Breast epithelium (tissue), 3 donors: ENCODE measurements at regions not wholly inside any gene's neighbourhood (a gene's known extent, or its start where the extent isn't known, plus 50 kb on each side); places are given as distances from the start of the nearest gene placed in this dataset.

ENCODE experiments used
- POLR2A ChIP-seq: fragments of 450-650 bp; IDR thresholded peaks from one replicate; pipeline ENCODE4 v1.6.1; 2016; ENCODE audit warnings: antibody characterized with exemption, mild to moderate bottlenecking, moderate library complexity
- TF ChIP-seq, protein P1 (sequence below), 3 donors: fragments of 450-650 bp; IDR thresholded peaks; one replicate each; pipeline ENCODE4 v1.5.1; 2016 to 2017; ENCODE audit warnings: antibody characterized with exemption in 3 of 3, mild to moderate bottlenecking in 3 of 3, moderate library complexity in 3 of 3

DNA sequence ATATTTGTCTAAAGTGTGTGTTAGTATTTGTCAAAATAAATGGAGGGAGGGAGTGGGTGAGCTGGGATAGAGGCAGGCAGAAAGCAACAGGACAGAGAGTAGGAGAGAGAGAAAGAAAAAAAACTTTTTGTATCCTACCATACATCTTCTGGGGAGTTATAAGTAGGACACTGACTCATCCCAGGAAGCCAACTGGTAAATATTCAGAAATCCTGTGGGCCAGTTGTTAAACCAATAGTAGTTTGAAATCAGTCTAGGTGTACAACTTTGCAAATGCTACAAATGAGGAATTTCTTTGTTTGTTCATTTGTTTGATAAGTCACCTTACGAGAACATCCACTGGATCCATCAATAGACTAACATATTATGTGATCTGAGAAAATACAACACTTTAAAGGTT, 980.9 kb downstream of the GATA3 start:
- TF ChIP-seq POLR2A = no peak
- TF ChIP-seq, protein P1, sequence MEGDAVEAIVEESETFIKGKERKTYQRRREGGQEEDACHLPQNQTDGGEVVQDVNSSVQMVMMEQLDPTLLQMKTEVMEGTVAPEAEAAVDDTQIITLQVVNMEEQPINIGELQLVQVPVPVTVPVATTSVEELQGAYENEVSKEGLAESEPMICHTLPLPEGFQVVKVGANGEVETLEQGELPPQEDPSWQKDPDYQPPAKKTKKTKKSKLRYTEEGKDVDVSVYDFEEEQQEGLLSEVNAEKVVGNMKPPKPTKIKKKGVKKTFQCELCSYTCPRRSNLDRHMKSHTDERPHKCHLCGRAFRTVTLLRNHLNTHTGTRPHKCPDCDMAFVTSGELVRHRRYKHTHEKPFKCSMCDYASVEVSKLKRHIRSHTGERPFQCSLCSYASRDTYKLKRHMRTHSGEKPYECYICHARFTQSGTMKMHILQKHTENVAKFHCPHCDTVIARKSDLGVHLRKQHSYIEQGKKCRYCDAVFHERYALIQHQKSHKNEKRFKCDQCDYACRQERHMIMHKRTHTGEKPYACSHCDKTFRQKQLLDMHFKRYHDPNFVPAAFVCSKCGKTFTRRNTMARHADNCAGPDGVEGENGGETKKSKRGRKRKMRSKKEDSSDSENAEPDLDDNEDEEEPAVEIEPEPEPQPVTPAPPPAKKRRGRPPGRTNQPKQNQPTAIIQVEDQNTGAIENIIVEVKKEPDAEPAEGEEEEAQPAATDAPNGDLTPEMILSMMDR (IDR thresholded peaks at IDR 0.05) = no peak
